ENCODE measurements at regions not wholly inside any gene's neighbourhood (a gene's known extent, or its start where the extent isn't known, plus 50 kb on each side); places are given as distances from the start of the nearest gene placed in this dataset.
"Not testable (repeated sequence)": the region's sequence is repeated elsewhere in the genome, so short reads cannot be mapped to it uniquely, and the experiment has no call there.

- no peak for DNase-seq (ENCODE audit: extremely low read depth in 1 of 2, low read depth in 1 of 2)
Observed at GRCh38 chr6:8645212-8645611, 209.9 kb upstream of the SLC35B3 start.

- no peak for DNase-seq (ENCODE audit: extremely low read depth in 1 of 2, low read depth in 1 of 2)
Observed at GRCh38 chr6:8644306-8644705, 209.0 kb upstream of the SLC35B3 start.

- no peak for DNase-seq (ENCODE audit: extremely low read depth in 1 of 2, low read depth in 1 of 2)
Observed at GRCh38 chr6:8642854-8643253, 207.5 kb upstream of the SLC35B3 start.

- no peak for DNase-seq (ENCODE audit: extremely low read depth in 1 of 2, low read depth in 1 of 2)
Observed at GRCh38 chr6:8642131-8642530, 206.8 kb upstream of the SLC35B3 start.

GRCh38 chr6:8639928-8640649 lies 204.7 kb upstream of the SLC35B3 start:
- DNase-seq (ENCODE audit: extremely low read depth in 1 of 2, low read depth in 1 of 2), result no peak

GRCh38 chr6:8637896-8638597 lies 202.7 kb upstream of the SLC35B3 start:
- no peak for DNase-seq (ENCODE audit: extremely low read depth in 1 of 2, low read depth in 1 of 2)

- DNase-seq (ENCODE audit: extremely low read depth in 1 of 2, low read depth in 1 of 2), result no peak
Observed at GRCh38 chr6:8633762-8634161, 198.4 kb upstream of the SLC35B3 start.

GRCh38 chr6:8628736-8629135 lies 193.4 kb upstream of the SLC35B3 start:
- no peak for DNase-seq (ENCODE audit: extremely low read depth in 1 of 2, low read depth in 1 of 2)

GRCh38 chr6:8628063-8628462 lies 192.7 kb upstream of the SLC35B3 start:
- no peak for DNase-seq (ENCODE audit: extremely low read depth in 1 of 2, low read depth in 1 of 2)

- DNase-seq (ENCODE audit: extremely low read depth in 1 of 2, low read depth in 1 of 2), result no peak
Observed at GRCh38 chr6:8627085-8627861, 191.9 kb upstream of the SLC35B3 start.

GRCh38 chr6:8624665-8625064 lies 189.3 kb upstream of the SLC35B3 start:
- DNase-seq (ENCODE audit: extremely low read depth in 1 of 2, low read depth in 1 of 2), result no peak

- no peak for DNase-seq (ENCODE audit: extremely low read depth in 1 of 2, low read depth in 1 of 2)
Observed at GRCh38 chr6:8623441-8623840, 188.1 kb upstream of the SLC35B3 start.

- no peak for DNase-seq (ENCODE audit: extremely low read depth in 1 of 2, low read depth in 1 of 2)
Observed at GRCh38 chr6:8619853-8620252, 184.5 kb upstream of the SLC35B3 start.

GRCh38 chr6:8619408-8619807 lies 184.1 kb upstream of the SLC35B3 start:
- DNase-seq (ENCODE audit: extremely low read depth in 1 of 2, low read depth in 1 of 2), result not testable (repeated sequence)

GRCh38 chr6:8608737-8609136 lies 173.4 kb upstream of the SLC35B3 start:
- no peak for DNase-seq (ENCODE audit: extremely low read depth in 1 of 2, low read depth in 1 of 2)

GRCh38 chr6:8589941-8590729 lies 154.8 kb upstream of the SLC35B3 start:
- no peak for DNase-seq (ENCODE audit: extremely low read depth in 1 of 2, low read depth in 1 of 2)

GRCh38 chr6:8588176-8588575 lies 152.8 kb upstream of the SLC35B3 start:
- no peak for DNase-seq (ENCODE audit: extremely low read depth in 1 of 2, low read depth in 1 of 2)

- no peak for DNase-seq (ENCODE audit: extremely low read depth in 1 of 2, low read depth in 1 of 2)
Observed at GRCh38 chr6:8583291-8583690, 147.9 kb upstream of the SLC35B3 start.

- DNase-seq (ENCODE audit: extremely low read depth in 1 of 2, low read depth in 1 of 2), result no peak
Observed at GRCh38 chr6:8579372-8579771, 144.0 kb upstream of the SLC35B3 start.

GRCh38 chr6:8578006-8578405 lies 142.7 kb upstream of the SLC35B3 start:
- no peak for DNase-seq (ENCODE audit: extremely low read depth in 1 of 2, low read depth in 1 of 2)
